HG03039 (cell line): ENCODE measurements at regions not wholly inside any gene's neighbourhood (a gene's known extent, or its start where the extent isn't known, plus 50 kb on each side); places are given as distances from the start of the nearest gene placed in this dataset.
"Not testable (repeated sequence)": the region's sequence is repeated elsewhere in the genome, so short reads cannot be mapped to it uniquely, and the experiment has no call there.

Experiments used
- ATAC-seq: cut with Tn5 transposase; IDR thresholded peaks from one replicate; pipeline ENCODE4 v1.9.1; 2021; ENCODE audit warnings: mild to moderate bottlenecking, moderate library complexity; ENCODE audit not compliant: unreplicated experiment

- no peak for ATAC-seq
Measured at GRCh38 chr7:32658467-32658869, 163.2 kb downstream of the AVL9 start.

- no peak for ATAC-seq
Measured at GRCh38 chr7:32658034-32658433, 162.7 kb downstream of the AVL9 start.

- not testable (repeated sequence) for ATAC-seq
Measured at GRCh38 chr7:32654549-32654948, 159.3 kb downstream of the AVL9 start.

GRCh38 chr7:32650356-32650755 is 155.1 kb downstream of the AVL9 start:
- ATAC-seq, result not testable (repeated sequence)

GRCh38 chr7:32648408-32649156 is 153.3 kb downstream of the AVL9 start:
- ATAC-seq, result no peak

- ATAC-seq, result not testable (repeated sequence)
Measured at GRCh38 chr7:32645255-32645654, 150.0 kb downstream of the AVL9 start.

GRCh38 chr7:32643194-32643593 is 147.9 kb downstream of the AVL9 start:
- ATAC-seq, result no peak

GRCh38 chr7:32639122-32639521 is 143.8 kb downstream of the AVL9 start:
- ATAC-seq, result no peak

GRCh38 chr7:32638479-32639121 is 143.3 kb downstream of the AVL9 start:
- peak; percentile 79 for ATAC-seq
